ENCODE measurements at regions not wholly inside any gene's neighbourhood (a gene's known extent, or its start where the extent isn't known, plus 50 kb on each side); places are given as distances from the start of the nearest gene placed in this dataset.

GRCh38 chr10:105733924-105734323 lies 1092.8 kb downstream of the SORCS3 start:
- Histone ChIP-seq H3K79me1 (ENCODE audit: low read depth in 1 of 2, low read length in 2 of 2) (no peaks in the 10 kb centered on the region), H4K5ac (ENCODE audit: low read depth, low read length) (no peak overlapping the region), H3K9ac (ENCODE audit: low read depth, low read length) (no peak overlapping the region), H2BK20ac (ENCODE audit: low read depth, low read length) (no peak overlapping the region), H3K23ac (ENCODE audit: low read depth, low read length) (no peak overlapping the region), H2BK5ac (ENCODE audit: low read depth, low read length, poor library complexity, severe bottlenecking) (no peak overlapping the region), H3K56ac (ENCODE audit: extremely low read depth, insufficient read depth, low read length) (no peak overlapping the region), H3K36me3 (ENCODE audit: control insufficient read depth, insufficient read depth, low read length) (no peaks in the 10 kb centered on the region), H4K8ac (ENCODE audit: low read depth in 2 of 2, low read length in 2 of 2) (no peak overlapping the region), H2BK120ac (ENCODE audit: low read depth, low read length) (no peak overlapping the region), H2AFZ (replicated peaks; ENCODE audit: low read length, poor library complexity) (no peak overlapping the region), H3K4me1 (ENCODE audit: control insufficient read depth, insufficient read depth, low read length) (no peaks in the 10 kb centered on the region), H4K20me1 (ENCODE audit: insufficient read depth, low read length) (no peaks in the 10 kb centered on the region), H3K9me1 (ENCODE audit: insufficient read depth, low read length) (no peaks in the 10 kb centered on the region), H3K4me2 (ENCODE audit: low read depth, low read length) (no peak overlapping the region), H3K4ac (ENCODE audit: low read depth, low read length) (no peak overlapping the region), H2AK9ac (replicated peaks; ENCODE audit: low read depth, low read length, poor library complexity) (no peak overlapping the region), H2BK15ac (ENCODE audit: low read depth, low read length) (no peak overlapping the region), H3K27me3 (ENCODE audit: control insufficient read depth, insufficient read depth, low read length) (no peaks in the 10 kb centered on the region), H3K9me3 (ENCODE audit: control insufficient read depth, insufficient read depth, low read length) (peaks cover 3% of the 10 kb centered on the region; the same call in 1 of the 2 replicates), H3K27ac (ENCODE audit: insufficient read depth, low read length) (no peak overlapping the region), H2AK5ac (ENCODE audit: low read depth, low read length) (no peak overlapping the region), H4K91ac (ENCODE audit: insufficient read depth, low read depth, low read length) (no peak overlapping the region), H3K4me3 (ENCODE audit: insufficient read depth, low read depth, low read length) (no peak overlapping the region), H3K18ac (ENCODE audit: low read depth, low read length) (no peak overlapping the region), H3K14ac (replicated peaks; ENCODE audit: low read depth, low read length) (no peak overlapping the region)
- no peak for ATAC-seq (ENCODE audit: low read depth)
- no TSS peak for BruUV-seq (replicated peaks)
- no peak for TF ChIP-seq MXI1 (IDR thresholded peaks at IDR 0.05; ENCODE audit: borderline replicate concordance, low read depth, low read length)
- TF ChIP-seq MAZ (IDR thresholded peaks at IDR 0.05; ENCODE audit: borderline replicate concordance, low read depth, low read length) = no peak
- TF ChIP-seq CHD1 (IDR thresholded peaks at IDR 0.05; ENCODE audit: low read depth, low read length) = no peak
- no peak for TF ChIP-seq RFX5 (IDR thresholded peaks at IDR 0.05; ENCODE audit: low read depth, low read length)
- no peak for TF ChIP-seq ELK1 (IDR thresholded peaks at IDR 0.05; ENCODE audit: borderline replicate concordance, low read depth, low read length)
- no peak for TF ChIP-seq USF2 (IDR thresholded peaks at IDR 0.05; ENCODE audit: low read depth, low read length)
- TF ChIP-seq MAFK (IDR thresholded peaks at IDR 0.05; ENCODE audit: low read depth, low read length) = no peak
- no peak for TF ChIP-seq RCOR1 (IDR thresholded peaks at IDR 0.05; ENCODE audit: insufficient replicate concordance, low read length)
- no peak for TF ChIP-seq FOS (IDR thresholded peaks at IDR 0.05; ENCODE audit: low read depth, low read length)
- no peak for TF ChIP-seq RAD21 (IDR thresholded peaks at IDR 0.05; ENCODE audit: low read length)
- TF ChIP-seq, protein P1, sequence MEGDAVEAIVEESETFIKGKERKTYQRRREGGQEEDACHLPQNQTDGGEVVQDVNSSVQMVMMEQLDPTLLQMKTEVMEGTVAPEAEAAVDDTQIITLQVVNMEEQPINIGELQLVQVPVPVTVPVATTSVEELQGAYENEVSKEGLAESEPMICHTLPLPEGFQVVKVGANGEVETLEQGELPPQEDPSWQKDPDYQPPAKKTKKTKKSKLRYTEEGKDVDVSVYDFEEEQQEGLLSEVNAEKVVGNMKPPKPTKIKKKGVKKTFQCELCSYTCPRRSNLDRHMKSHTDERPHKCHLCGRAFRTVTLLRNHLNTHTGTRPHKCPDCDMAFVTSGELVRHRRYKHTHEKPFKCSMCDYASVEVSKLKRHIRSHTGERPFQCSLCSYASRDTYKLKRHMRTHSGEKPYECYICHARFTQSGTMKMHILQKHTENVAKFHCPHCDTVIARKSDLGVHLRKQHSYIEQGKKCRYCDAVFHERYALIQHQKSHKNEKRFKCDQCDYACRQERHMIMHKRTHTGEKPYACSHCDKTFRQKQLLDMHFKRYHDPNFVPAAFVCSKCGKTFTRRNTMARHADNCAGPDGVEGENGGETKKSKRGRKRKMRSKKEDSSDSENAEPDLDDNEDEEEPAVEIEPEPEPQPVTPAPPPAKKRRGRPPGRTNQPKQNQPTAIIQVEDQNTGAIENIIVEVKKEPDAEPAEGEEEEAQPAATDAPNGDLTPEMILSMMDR (conservative IDR thresholded peaks at IDR 0.05; ENCODE audit: low read depth, low read length) = no peak
- no peak for TF ChIP-seq POLR2A (IDR thresholded peaks at IDR 0.05; ENCODE audit: low read depth, low read length)
- TF ChIP-seq CEBPB (IDR thresholded peaks at IDR 0.05; ENCODE audit: low read depth, low read length) = no peak
- no peak for TF ChIP-seq SMC3 (IDR thresholded peaks at IDR 0.05; ENCODE audit: low read depth, low read length)
- TF ChIP-seq BHLHE40 (IDR thresholded peaks at IDR 0.05; ENCODE audit: low read depth, low read length) = no peak
- no peak for TF ChIP-seq NFE2L2 (IDR thresholded peaks at IDR 0.05; ENCODE audit: low read depth, low read length)
- CTCF ChIA-PET = interaction anchor here (0.6 kb wide), 1 partner anchor 184 kb away, joined by 6 read pairs; no protein-coding TSS in a partner anchor
- dilution Hi-C loops (cut with HindIII; ENCODE audit: low sequenced_read_pairs, unreplicated experiment) (no loop called here), intact Hi-C loops (cut with micrococcal nuclease) (no loop called here), in situ Hi-C loops (cut with MboI; ENCODE audit: low sequenced_read_pairs) (no loop called here)
- POLR2A ChIA-PET (ENCODE audit: unreplicated experiment) = no interaction called here
- DNase-seq = no peak
